ENCODE measurements at regions not wholly inside any gene's neighbourhood (a gene's known extent, or its start where the extent isn't known, plus 50 kb on each side); places are given as distances from the start of the nearest gene placed in this dataset.

DNA sequence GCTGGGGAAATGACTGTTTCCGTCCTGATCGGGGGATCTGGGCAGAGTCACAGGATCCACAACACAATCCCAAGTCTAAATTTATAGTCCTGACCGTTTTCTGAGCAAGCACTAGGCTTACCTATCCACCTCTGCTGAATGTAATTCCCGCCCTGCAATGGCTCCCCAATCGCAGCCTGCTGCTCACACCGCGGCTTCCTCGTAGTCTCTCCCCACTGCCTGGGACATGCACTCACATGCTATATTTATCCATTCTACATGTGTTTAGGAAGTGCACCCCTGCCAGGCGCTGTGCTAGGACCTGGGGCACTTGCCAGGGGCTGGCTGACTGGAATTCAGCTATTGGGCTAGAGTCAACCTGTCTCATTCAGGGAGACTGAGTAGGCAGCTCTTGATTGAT lies 246.6 kb upstream of the CSF3R start:
- no peaks in the 10 kb centered on the region for H3K9me3 ChIP-seq (ENCODE audit: control insufficient read depth, insufficient read depth, low read length)
- no peak for ATAC-seq (ENCODE audit: low read depth)
- no peaks in the 10 kb centered on the region for H4K20me1 ChIP-seq (ENCODE audit: insufficient read depth, low read length)
- H3K14ac ChIP-seq (replicated peaks; ENCODE audit: low read depth, low read length) = no peak overlapping the region
- dilution Hi-C loops (cut with HindIII; ENCODE audit: low sequenced_read_pairs, unreplicated experiment) = no loop called here
- H3K4me1 ChIP-seq (ENCODE audit: control insufficient read depth, insufficient read depth, low read length) = no peaks in the 10 kb centered on the region
- H2AK9ac ChIP-seq (replicated peaks; ENCODE audit: low read depth, low read length, poor library complexity) = no peak overlapping the region
- H3K23ac ChIP-seq (ENCODE audit: low read depth, low read length) = no peak overlapping the region
- intact Hi-C loops (cut with micrococcal nuclease) = no loop called here
- H3K56ac ChIP-seq (ENCODE audit: extremely low read depth, insufficient read depth, low read length) = no peak overlapping the region
- in situ Hi-C loops (cut with MboI; ENCODE audit: low sequenced_read_pairs) = no loop called here
- H3K4me2 ChIP-seq (ENCODE audit: low read depth, low read length) = no peak overlapping the region
- H3K4me3 ChIP-seq (ENCODE audit: insufficient read depth, low read depth, low read length) = no peak overlapping the region
- H2BK120ac ChIP-seq (ENCODE audit: low read depth, low read length) = no peak overlapping the region
- H4K91ac ChIP-seq (ENCODE audit: insufficient read depth, low read depth, low read length) = no peak overlapping the region
- POLR2A ChIA-PET (ENCODE audit: unreplicated experiment) = no interaction called here
- H3K9me1 ChIP-seq (ENCODE audit: insufficient read depth, low read length) = no peaks in the 10 kb centered on the region
- no peaks in the 10 kb centered on the region for H3K79me1 ChIP-seq (ENCODE audit: low read depth in 1 of 2, low read length in 2 of 2)
- H3K27ac ChIP-seq (ENCODE audit: insufficient read depth, low read length) = no peak overlapping the region
- H2BK5ac ChIP-seq (ENCODE audit: low read depth, low read length, poor library complexity, severe bottlenecking) = no peak overlapping the region
- BruUV-seq (replicated peaks) = no TSS peak
- no peak for TF ChIP-seq RCOR1 (IDR thresholded peaks at IDR 0.05; ENCODE audit: insufficient replicate concordance, low read length)
- no peak overlapping the region for H2AFZ ChIP-seq (replicated peaks; ENCODE audit: low read length, poor library complexity)
- H3K9ac ChIP-seq (ENCODE audit: low read depth, low read length) = no peak overlapping the region
- H2AK5ac ChIP-seq (ENCODE audit: low read depth, low read length) = no peak overlapping the region
- DNase-seq = no peak
- H4K8ac ChIP-seq (ENCODE audit: low read depth in 2 of 2, low read length in 2 of 2) = no peak overlapping the region
- CTCF ChIA-PET = no interaction called here
- no CpG with 5 or more reads among the region's 9 CpGs for WGBS, 2 experiments (ENCODE audit: extremely low coverage in 2 of 2, insufficient read length in 1 of 2)
- no peak overlapping the region for H3K18ac ChIP-seq (ENCODE audit: low read depth, low read length)
- no peaks in the 10 kb centered on the region for H3K36me3 ChIP-seq (ENCODE audit: control insufficient read depth, insufficient read depth, low read length)
- H2BK15ac ChIP-seq (ENCODE audit: low read depth, low read length) = no peak overlapping the region
- H3K4ac ChIP-seq (ENCODE audit: low read depth, low read length) = no peak overlapping the region
- H2BK20ac ChIP-seq (ENCODE audit: low read depth, low read length) = no peak overlapping the region
- no peak overlapping the region for H4K5ac ChIP-seq (ENCODE audit: low read depth, low read length)
- no peaks in the 10 kb centered on the region for H3K27me3 ChIP-seq (ENCODE audit: control insufficient read depth, insufficient read depth, low read length)

All from IMR-90 (cell line).